ENCODE measurements at regions not wholly inside any gene's neighbourhood (a gene's known extent, or its start where the extent isn't known, plus 50 kb on each side); places are given as distances from the start of the nearest gene placed in this dataset.

- Mint-ChIP-seq H3K9me3 (peaks cover 0 to 6% of the 10 kb centered on the region in 2 donors), H3K4me1 (peaks cover 16% of the 10 kb centered on the region), H3K4me3 (no peak overlapping the region), H3K27me3 (peaks cover 16% of the 10 kb centered on the region), H3K27ac (no peak overlapping the region)
- ATAC-seq (no peak), DNase-seq (no peak)
These were observed 68.3 kb upstream of the MAPRE2 start for GRCh38 chr18:34972765-34973414.

GRCh38 chr18:34976123-34976522 is 65.1 kb upstream of the MAPRE2 start:
- peaks cover 39% of the 10 kb centered on the region for H3K4me1 Mint-ChIP-seq
- no peak for DNase-seq
- ATAC-seq, result no peak
- peaks cover 0 to 6% of the 10 kb centered on the region in 2 donors for H3K9me3 Mint-ChIP-seq
- H3K27me3 Mint-ChIP-seq, result peaks cover 16% of the 10 kb centered on the region
- peak overlapping the region; percentile 91 to 93 for H3K4me3 Mint-ChIP-seq
- no peak overlapping the region for H3K27ac Mint-ChIP-seq

GRCh38 chr18:34976534-34976898 is 64.7 kb upstream of the MAPRE2 start:
- ATAC-seq, result no peak
- peaks cover 0 to 6% of the 10 kb centered on the region in 2 donors for H3K9me3 Mint-ChIP-seq
- H3K27ac Mint-ChIP-seq, result no peak overlapping the region
- no peak for DNase-seq
- peaks cover 39% of the 10 kb centered on the region for H3K4me1 Mint-ChIP-seq
- peak overlapping the region; percentile 91 to 93 for H3K4me3 Mint-ChIP-seq
- H3K27me3 Mint-ChIP-seq, result peaks cover 16% of the 10 kb centered on the region

- peaks cover 39% of the 10 kb centered on the region for H3K4me1 Mint-ChIP-seq
- H3K9me3 Mint-ChIP-seq, result peaks cover 0 to 6% of the 10 kb centered on the region in 2 donors
- peak; percentile 73 to 76 for DNase-seq
- ATAC-seq, result peak; percentile 78
- H3K4me3 Mint-ChIP-seq, result peak overlapping the region; percentile 91 to 93
- H3K27me3 Mint-ChIP-seq, result peaks cover 16% of the 10 kb centered on the region
- H3K27ac Mint-ChIP-seq, result peak overlapping the region in 1 of 2 donors; percentile 23
These were observed 64.0 kb upstream of the MAPRE2 start for GRCh38 chr18:34976899-34977837.

- peaks cover 16% of the 10 kb centered on the region for H3K27me3 Mint-ChIP-seq
- peak overlapping the region; percentile 91 to 93 for H3K4me3 Mint-ChIP-seq
- ATAC-seq, result peak; percentile 68
- DNase-seq, result peak; percentile 34 to 71
- H3K9me3 Mint-ChIP-seq, result peaks cover 0 to 5% of the 10 kb centered on the region in 2 donors
- no peak overlapping the region for H3K27ac Mint-ChIP-seq
- H3K4me1 Mint-ChIP-seq, result peaks cover 39% of the 10 kb centered on the region
These were observed 63.2 kb upstream of the MAPRE2 start for GRCh38 chr18:34977838-34978532.

- H3K9me3 Mint-ChIP-seq, result no peaks in the 10 kb centered on the region
- peak overlapping the region in 1 of 2 donors; percentile 52 for H3K27ac Mint-ChIP-seq
- H3K4me3 Mint-ChIP-seq, result peak overlapping the region; percentile 91 to 93
- H3K27me3 Mint-ChIP-seq, result peaks cover 16% of the 10 kb centered on the region
- ATAC-seq (no peak), DNase-seq (no peak)
- H3K4me1 Mint-ChIP-seq, result peaks cover 39% of the 10 kb centered on the region
These were observed 62.7 kb upstream of the MAPRE2 start for GRCh38 chr18:34978533-34978893.

- Mint-ChIP-seq H3K4me1 (peaks cover 39% of the 10 kb centered on the region), H3K27me3 (peaks cover 16% of the 10 kb centered on the region), H3K4me3 (peak overlapping the region; percentile 91 to 93), H3K9me3 (no peaks in the 10 kb centered on the region), H3K27ac (peak overlapping the region in 1 of 2 donors; percentile 52)
- ATAC-seq (peak; percentile 79), DNase-seq (peak; percentile 58 to 76)
These were observed 62.1 kb upstream of the MAPRE2 start for GRCh38 chr18:34978953-34979608.

GRCh38 chr18:34981487-34981886 is 59.7 kb upstream of the MAPRE2 start:
- DNase-seq (no peak), ATAC-seq (no peak)
- H3K4me1 Mint-ChIP-seq, result peaks cover 33% of the 10 kb centered on the region
- H3K4me3 Mint-ChIP-seq, result no peak overlapping the region
- H3K27ac Mint-ChIP-seq, result no peak overlapping the region
- H3K9me3 Mint-ChIP-seq, result no peaks in the 10 kb centered on the region
- peaks cover 5% of the 10 kb centered on the region for H3K27me3 Mint-ChIP-seq

- DNase-seq (no peak), ATAC-seq (no peak)
- no peaks in the 10 kb centered on the region for H3K4me1 Mint-ChIP-seq
- H3K27ac Mint-ChIP-seq, result no peak overlapping the region
- no peaks in the 10 kb centered on the region for H3K27me3 Mint-ChIP-seq
- no peak overlapping the region for H3K4me3 Mint-ChIP-seq
- no peaks in the 10 kb centered on the region for H3K9me3 Mint-ChIP-seq
These were observed 55.2 kb upstream of the MAPRE2 start for GRCh38 chr18:34985963-34986362.

- DNase-seq, result no peak
- Mint-ChIP-seq H3K27me3 (no peaks in the 10 kb centered on the region), H3K9me3 (no peaks in the 10 kb centered on the region), H3K4me1 (peaks cover 10% of the 10 kb centered on the region), H3K27ac (no peak overlapping the region), H3K4me3 (no peak overlapping the region)
- no peak for ATAC-seq
These were observed 50.6 kb upstream of the MAPRE2 start for GRCh38 chr18:34990597-34990996.

GRCh38 chr18:34991152-34991551 is 50.1 kb upstream of the MAPRE2 start:
- Mint-ChIP-seq H3K4me3 (no peak overlapping the region), H3K9me3 (no peaks in the 10 kb centered on the region), H3K4me1 (peaks cover 10% of the 10 kb centered on the region), H3K27me3 (no peaks in the 10 kb centered on the region), H3K27ac (no peak overlapping the region)
- DNase-seq (no peak), ATAC-seq (no peak)
